HCT116 (cell line): ENCODE measurements at regions not wholly inside any gene's neighbourhood (a gene's known extent, or its start where the extent isn't known, plus 50 kb on each side); places are given as distances from the start of the nearest gene placed in this dataset.

ENCODE experiments used
- ATAC-seq: fragments of 200-7000 bp; cut with Tn5 transposase; 2 replicates; pipeline ENCODE4 v1.9.1; 2020; ENCODE audit warnings: mild to moderate bottlenecking, moderate library complexity
- BruUV-seq: library from RNA; stranded (reverse); fragments of 400-500 nt; replicated peaks from 2 replicates; lab custom pipeline; 2021; lab: Mats Ljungman, UMichigan
- CTCF ChIA-PET: fragments of 300-600 bp; sonication (Branson Sonifier 250); formaldehyde crosslinking; loops from one replicate; lab custom pipeline; 2021; ENCODE audit warnings: antibody characterized with exemption; lab: Charles Lee
- POLR2A ChIA-PET: fragments of 300-600, 350-600 bp; sonication (Branson Sonifier 250); formaldehyde crosslinking; loops from one replicate; lab custom pipeline; 2021; ENCODE audit warnings: antibody characterized with exemption; lab: Charles Lee
- RAD21 ChIA-PET, 2 experiments: fragments of 300-600 bp; sonication (Branson Sonifier 250); formaldehyde crosslinking; loops; one replicate each; lab custom pipeline; 2023; ENCODE audit warnings: low total read pairs in 2 of 2; ENCODE audit not compliant: uncharacterized antibody in 2 of 2, unreplicated experiment in 2 of 2, low non-redundant PET in 1 of 2; lab: Charles Lee
- DNase-seq: peaks from one replicate; pipeline ENCODE4 v3.0.0-alpha.2; 2010; ENCODE audit warnings: low read depth, low spot score
- H2AFZ ChIP-seq: fragments of 200-600 bp; shearing (Covaris generic), sonication (generic); 2 replicates; pipeline ENCODE4 v1.6.1; 2017; ENCODE audit warnings: low read depth, mixed run types, mixed read lengths, antibody characterized with exemption, low read length; ENCODE audit not compliant: poor library complexity, severe bottlenecking
- H3K27ac ChIP-seq: 2 replicates; pipeline ENCODE4 v1.5.1; 2012; ENCODE audit warnings: low read depth, low read length
- H3K27me3 ChIP-seq: fragments of 200-600 bp; sonication (generic); 2 replicates; pipeline ENCODE4 v1.6.1; 2016; ENCODE audit warnings: mixed run types, low read length, mixed read lengths; ENCODE audit not compliant: insufficient read depth
- H3K36me3 ChIP-seq, 2 experiments: fragments of 200-500 bp in 1 of 2; fragments of 200-600 bp in 1 of 2; sonication (Bioruptor generic) in 1 of 2; sonication (generic) in 1 of 2; 2 replicates each; pipeline versions ENCODE4 v1.5.1 to v1.6.1; 2014 to 2016; ENCODE audit warnings: low read length in 2 of 2, inconsistent platforms in 1 of 2, mixed read lengths in 1 of 2, mixed run types in 1 of 2; ENCODE audit not compliant: insufficient read depth in 2 of 2, control insufficient read depth in 1 of 2
- H3K4me1 ChIP-seq, 2 experiments: fragments of 200-600 bp in 1 of 2; sonication (generic) in 1 of 2; 2 replicates each; pipeline versions ENCODE4 v1.5.1 to v1.6.1; 2012 to 2017; ENCODE audit warnings: low read length in 2 of 2, inconsistent platforms in 1 of 2, mild to moderate bottlenecking in 1 of 2, mixed read lengths in 1 of 2, mixed run types in 1 of 2, moderate library complexity in 1 of 2; ENCODE audit not compliant: insufficient read depth in 2 of 2, control insufficient read depth in 1 of 2
- H3K4me2 ChIP-seq: fragments of 200-600 bp; sonication (generic); 2 replicates; pipeline ENCODE4 v1.6.1; 2017; ENCODE audit warnings: mixed run types, low read length, mixed read lengths
- H3K4me3 ChIP-seq, 2 experiments: fragments of 200-600 bp in 1 of 2; sonication (generic) in 1 of 2; replicated peaks in 1 of 2; 2 replicates each; pipeline ENCODE4 v1.5.1; 2011 to 2016; ENCODE audit warnings: low read length in 2 of 2, control low read depth in 1 of 2, low read depth in 1 of 2, mild to moderate bottlenecking in 1 of 2, mixed read lengths in 1 of 2, mixed run types in 1 of 2
- H3K79me2 ChIP-seq: fragments of 200-600 bp; sonication (generic); 2 replicates; pipeline ENCODE4 v1.6.1; 2017; ENCODE audit warnings: mild to moderate bottlenecking, mixed run types, low read length, moderate library complexity, mixed read lengths; ENCODE audit not compliant: insufficient read depth
- H3K9ac ChIP-seq: fragments of 200-600 bp; sonication (generic); 2 replicates; pipeline ENCODE4 v1.6.1; 2016; ENCODE audit warnings: low read length, mixed read lengths
- H3K9me2 ChIP-seq: fragments of 200-600 bp; sonication (generic), shearing (Covaris generic); 2 replicates; pipeline ENCODE4 v1.6.1; 2017; ENCODE audit warnings: mixed run types, mild to moderate bottlenecking, moderate library complexity; ENCODE audit not compliant: insufficient read depth
- H3K9me3 ChIP-seq, 2 experiments: fragments of 200-500 bp in 1 of 2; fragments of 200-600 bp in 1 of 2; sonication (Bioruptor generic) in 1 of 2; sonication (generic) in 1 of 2; 2 replicates each; pipeline ENCODE4 v1.6.1; 2014 to 2017; ENCODE audit warnings: low read length in 2 of 2, mixed read lengths in 2 of 2, inconsistent platforms in 1 of 2, low read depth in 1 of 2, mild to moderate bottlenecking in 1 of 2, mixed run types in 1 of 2, moderate library complexity in 1 of 2; ENCODE audit not compliant: control insufficient read depth in 1 of 2, insufficient read depth in 1 of 2
- H4K20me1 ChIP-seq: fragments of 200-600 bp; sonication (generic), shearing (Covaris generic); 2 replicates; pipeline ENCODE4 v1.6.1; 2017; ENCODE audit warnings: mixed run types, mild to moderate bottlenecking, moderate library complexity; ENCODE audit not compliant: insufficient read depth
- EGR1 ChIP-seq: IDR thresholded peaks from 2 replicates; pipeline ENCODE4 v1.6.1; 2012; ENCODE audit warnings: low read depth
- ELF1 ChIP-seq: IDR thresholded peaks from 2 replicates; pipeline ENCODE4 v1.6.1; 2012; ENCODE audit warnings: low read depth, borderline replicate concordance
- FOSL1 ChIP-seq: IDR thresholded peaks from 2 replicates; pipeline ENCODE4 v1.6.1; 2012; ENCODE audit warnings: low read depth
- POLR2AphosphoS5 ChIP-seq: IDR thresholded peaks from 2 replicates; pipeline ENCODE4 v1.6.1; 2011; ENCODE audit warnings: mild to moderate bottlenecking, low read depth, low read length, moderate library complexity
- SIN3A ChIP-seq: IDR thresholded peaks from 2 replicates; pipeline ENCODE4 v1.6.1; 2012; ENCODE audit warnings: low read depth
- intact Hi-C: fragments of 100-400 bp; cut with micrococcal nuclease; formaldehyde crosslinking; loops from 2 replicates; pipeline ENCODE4 v1.10.0; 2022
- TF ChIP-seq, protein P1 (sequence below): IDR thresholded peaks from 2 replicates; pipeline ENCODE4 v1.6.1; 2012
- TF ChIP-seq, protein P2 (sequence below): IDR thresholded peaks from 2 replicates; pipeline ENCODE4 v1.6.1; 2012; ENCODE audit warnings: low read depth
- TF ChIP-seq, protein P3 (sequence below), 3 experiments: fragments of 200-600 bp in 1 of 3; sonication (generic) in 1 of 3; IDR thresholded peaks in 2 of 3; conservative IDR thresholded peaks in 1 of 3; 2 replicates each; pipeline ENCODE4 v1.5.1; 2012 to 2017; ENCODE audit warnings: low read depth in 2 of 3, low read length in 2 of 3, antibody characterized with exemption in 1 of 3, borderline replicate concordance in 1 of 3, control low read depth in 1 of 3, mild to moderate bottlenecking in 1 of 3, mixed read lengths in 1 of 3, mixed run types in 1 of 3, moderate library complexity in 1 of 3; ENCODE audit not compliant: insufficient read depth in 1 of 3

DNA sequence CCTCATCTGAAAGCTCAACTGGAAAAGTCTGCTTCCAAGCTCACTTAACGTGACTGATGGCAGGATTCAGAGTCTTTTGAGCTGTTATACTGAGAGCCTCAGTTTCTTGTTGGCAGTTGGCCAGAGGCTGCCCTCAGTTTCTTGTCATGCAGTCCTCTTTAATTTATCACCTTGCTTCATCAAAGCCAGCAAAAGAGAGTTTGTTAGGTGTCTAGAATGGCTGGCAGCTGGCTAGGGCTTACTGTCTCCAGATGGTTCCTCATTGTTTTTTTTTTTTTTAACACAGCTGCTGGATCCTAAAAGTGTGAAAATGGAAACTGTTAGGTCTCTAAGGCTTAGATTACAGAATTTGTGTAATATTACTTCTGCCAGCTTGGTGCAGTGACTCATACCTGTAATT lies 310.6 kb downstream of the PDCD6IP start:
- TF ChIP-seq SIN3A (no peak), POLR2AphosphoS5 (no peak), EGR1 (no peak)
- Histone ChIP-seq H2AFZ (no peak overlapping the region), H3K9me3 (no peaks in the 10 kb centered on the region), H3K4me2 (no peak overlapping the region), H3K27ac (no peak overlapping the region), H3K9me2 (no peaks in the 10 kb centered on the region), H3K4me1 (no peaks in the 10 kb centered on the region), H4K20me1 (no peaks in the 10 kb centered on the region), H3K36me3 (no peaks in the 10 kb centered on the region), H3K4me3 (no peak overlapping the region), H3K27me3 (peaks cover 4% of the 10 kb centered on the region), H3K79me2 (no peaks in the 10 kb centered on the region), H3K9ac (no peak overlapping the region)
- no peak for ATAC-seq
- ChIA-PET POLR2A (no interaction called here), RAD21 (no interaction called here), CTCF (no interaction called here)
- BruUV-seq, result no TSS peak
- intact Hi-C loops, result no loop called here
- DNase-seq, result no peak

DNA sequence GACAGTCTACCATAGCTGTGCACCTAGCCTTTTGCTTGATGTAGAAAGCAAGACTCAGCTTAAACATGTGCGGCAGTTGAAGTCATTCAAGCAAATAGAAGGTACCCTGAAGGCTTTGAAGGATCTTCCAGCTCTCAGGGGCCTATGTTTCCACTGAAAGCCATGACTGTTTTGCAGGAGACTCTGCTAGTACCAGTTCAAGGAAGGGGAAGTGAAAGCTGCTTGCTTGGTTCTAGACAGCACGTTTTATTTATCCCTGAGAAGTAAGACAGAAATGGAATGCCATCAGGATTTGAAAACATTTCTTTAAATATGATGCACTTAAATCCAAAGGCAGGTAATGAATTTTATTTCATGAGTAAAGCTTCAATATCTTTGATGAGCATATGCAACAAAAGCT lies 311.4 kb downstream of the PDCD6IP start:
- ChIA-PET CTCF (no interaction called here), RAD21 (no interaction called here), POLR2A (no interaction called here)
- no peaks in the 10 kb centered on the region for H3K4me1 ChIP-seq
- no peaks in the 10 kb centered on the region for H3K36me3 ChIP-seq
- no peak overlapping the region for H3K4me2 ChIP-seq
- TF ChIP-seq, protein P1, sequence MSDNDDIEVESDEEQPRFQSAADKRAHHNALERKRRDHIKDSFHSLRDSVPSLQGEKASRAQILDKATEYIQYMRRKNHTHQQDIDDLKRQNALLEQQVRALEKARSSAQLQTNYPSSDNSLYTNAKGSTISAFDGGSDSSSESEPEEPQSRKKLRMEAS, result no peak
- TF ChIP-seq, protein P2, sequence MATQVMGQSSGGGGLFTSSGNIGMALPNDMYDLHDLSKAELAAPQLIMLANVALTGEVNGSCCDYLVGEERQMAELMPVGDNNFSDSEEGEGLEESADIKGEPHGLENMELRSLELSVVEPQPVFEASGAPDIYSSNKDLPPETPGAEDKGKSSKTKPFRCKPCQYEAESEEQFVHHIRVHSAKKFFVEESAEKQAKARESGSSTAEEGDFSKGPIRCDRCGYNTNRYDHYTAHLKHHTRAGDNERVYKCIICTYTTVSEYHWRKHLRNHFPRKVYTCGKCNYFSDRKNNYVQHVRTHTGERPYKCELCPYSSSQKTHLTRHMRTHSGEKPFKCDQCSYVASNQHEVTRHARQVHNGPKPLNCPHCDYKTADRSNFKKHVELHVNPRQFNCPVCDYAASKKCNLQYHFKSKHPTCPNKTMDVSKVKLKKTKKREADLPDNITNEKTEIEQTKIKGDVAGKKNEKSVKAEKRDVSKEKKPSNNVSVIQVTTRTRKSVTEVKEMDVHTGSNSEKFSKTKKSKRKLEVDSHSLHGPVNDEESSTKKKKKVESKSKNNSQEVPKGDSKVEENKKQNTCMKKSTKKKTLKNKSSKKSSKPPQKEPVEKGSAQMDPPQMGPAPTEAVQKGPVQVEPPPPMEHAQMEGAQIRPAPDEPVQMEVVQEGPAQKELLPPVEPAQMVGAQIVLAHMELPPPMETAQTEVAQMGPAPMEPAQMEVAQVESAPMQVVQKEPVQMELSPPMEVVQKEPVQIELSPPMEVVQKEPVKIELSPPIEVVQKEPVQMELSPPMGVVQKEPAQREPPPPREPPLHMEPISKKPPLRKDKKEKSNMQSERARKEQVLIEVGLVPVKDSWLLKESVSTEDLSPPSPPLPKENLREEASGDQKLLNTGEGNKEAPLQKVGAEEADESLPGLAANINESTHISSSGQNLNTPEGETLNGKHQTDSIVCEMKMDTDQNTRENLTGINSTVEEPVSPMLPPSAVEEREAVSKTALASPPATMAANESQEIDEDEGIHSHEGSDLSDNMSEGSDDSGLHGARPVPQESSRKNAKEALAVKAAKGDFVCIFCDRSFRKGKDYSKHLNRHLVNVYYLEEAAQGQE, result no peak
- TF ChIP-seq FOSL1, result no peak
- TF ChIP-seq, protein P3, sequence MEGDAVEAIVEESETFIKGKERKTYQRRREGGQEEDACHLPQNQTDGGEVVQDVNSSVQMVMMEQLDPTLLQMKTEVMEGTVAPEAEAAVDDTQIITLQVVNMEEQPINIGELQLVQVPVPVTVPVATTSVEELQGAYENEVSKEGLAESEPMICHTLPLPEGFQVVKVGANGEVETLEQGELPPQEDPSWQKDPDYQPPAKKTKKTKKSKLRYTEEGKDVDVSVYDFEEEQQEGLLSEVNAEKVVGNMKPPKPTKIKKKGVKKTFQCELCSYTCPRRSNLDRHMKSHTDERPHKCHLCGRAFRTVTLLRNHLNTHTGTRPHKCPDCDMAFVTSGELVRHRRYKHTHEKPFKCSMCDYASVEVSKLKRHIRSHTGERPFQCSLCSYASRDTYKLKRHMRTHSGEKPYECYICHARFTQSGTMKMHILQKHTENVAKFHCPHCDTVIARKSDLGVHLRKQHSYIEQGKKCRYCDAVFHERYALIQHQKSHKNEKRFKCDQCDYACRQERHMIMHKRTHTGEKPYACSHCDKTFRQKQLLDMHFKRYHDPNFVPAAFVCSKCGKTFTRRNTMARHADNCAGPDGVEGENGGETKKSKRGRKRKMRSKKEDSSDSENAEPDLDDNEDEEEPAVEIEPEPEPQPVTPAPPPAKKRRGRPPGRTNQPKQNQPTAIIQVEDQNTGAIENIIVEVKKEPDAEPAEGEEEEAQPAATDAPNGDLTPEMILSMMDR (IDR thresholded peaks at IDR 0.05 in 2 of 3, conservative IDR thresholded peaks at IDR 0.05 in 1 of 3; ENCODE audit: borderline replicate concordance in 1 of 3, insufficient read depth in 1 of 3, low read depth in 2 of 3, low read length in 2 of 3), result no peak
- TF ChIP-seq ELF1, result no peak
- no peak overlapping the region for H3K27ac ChIP-seq
- ATAC-seq (no peak), DNase-seq (no peak)
- H3K27me3 ChIP-seq, result peaks cover 4% of the 10 kb centered on the region
- H3K4me3 ChIP-seq, result no peak overlapping the region
- no peaks in the 10 kb centered on the region for H3K9me2 ChIP-seq
- H2AFZ ChIP-seq, result no peak overlapping the region
- H3K79me2 ChIP-seq, result no peaks in the 10 kb centered on the region
- intact Hi-C loops, result no loop called here
- no peaks in the 10 kb centered on the region for H4K20me1 ChIP-seq
- H3K9me3 ChIP-seq, result no peaks in the 10 kb centered on the region
- no TSS peak for BruUV-seq
- H3K9ac ChIP-seq, result no peak overlapping the region
